ELF-1 (cell line): ENCODE measurements at regions not wholly inside any gene's neighbourhood (a gene's known extent, or its start where the extent isn't known, plus 50 kb on each side); places are given as distances from the start of the nearest gene placed in this dataset.
A peak's percentile ranks its signal among the peaks of the same experiment; 100 is the strongest.
"Not testable (repeated sequence)": the region's sequence is repeated elsewhere in the genome, so short reads cannot be mapped to it uniquely, and the experiment has no call there.

ENCODE experiments used
- DNase-seq: peaks from one replicate; pipeline ENCODE4 v3.0.0-alpha.2; 2016; ENCODE audit warnings: low read depth, low spot score

DNA sequence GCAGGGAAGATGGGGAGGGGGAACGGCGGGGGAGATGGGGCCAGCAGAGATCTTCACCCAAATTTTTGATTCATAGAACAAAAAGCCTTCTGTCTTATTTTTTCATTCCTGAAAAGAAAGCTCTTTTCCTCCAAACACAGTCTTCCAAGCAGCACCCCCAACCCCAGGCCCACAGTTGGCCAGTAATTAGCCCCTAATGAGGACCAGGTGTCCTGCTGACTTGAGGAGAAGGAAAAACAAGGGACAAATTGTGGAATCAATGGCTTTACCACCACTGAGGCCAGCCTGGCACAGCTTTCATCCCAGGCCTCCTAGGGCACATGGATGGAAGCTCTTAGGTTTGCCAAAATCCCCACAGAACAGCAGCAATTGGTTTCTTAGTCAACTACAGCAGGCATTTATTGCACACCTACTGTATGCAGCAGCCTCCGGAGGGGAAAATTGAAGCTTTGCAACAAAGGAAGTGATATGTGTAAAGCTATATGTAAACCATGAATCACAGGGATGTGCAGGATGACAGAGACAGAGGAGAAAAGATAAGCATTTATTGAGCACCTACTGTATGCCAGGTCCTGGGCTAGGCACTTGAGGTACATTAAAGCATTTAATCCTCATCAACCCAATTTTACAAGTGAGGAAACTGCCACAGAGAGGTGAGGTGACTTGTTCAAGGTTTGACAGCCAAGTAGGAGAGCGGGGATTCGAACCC, 199.5 kb downstream of the TBC1D2B start:
- DNase-seq = no peak

DNA sequence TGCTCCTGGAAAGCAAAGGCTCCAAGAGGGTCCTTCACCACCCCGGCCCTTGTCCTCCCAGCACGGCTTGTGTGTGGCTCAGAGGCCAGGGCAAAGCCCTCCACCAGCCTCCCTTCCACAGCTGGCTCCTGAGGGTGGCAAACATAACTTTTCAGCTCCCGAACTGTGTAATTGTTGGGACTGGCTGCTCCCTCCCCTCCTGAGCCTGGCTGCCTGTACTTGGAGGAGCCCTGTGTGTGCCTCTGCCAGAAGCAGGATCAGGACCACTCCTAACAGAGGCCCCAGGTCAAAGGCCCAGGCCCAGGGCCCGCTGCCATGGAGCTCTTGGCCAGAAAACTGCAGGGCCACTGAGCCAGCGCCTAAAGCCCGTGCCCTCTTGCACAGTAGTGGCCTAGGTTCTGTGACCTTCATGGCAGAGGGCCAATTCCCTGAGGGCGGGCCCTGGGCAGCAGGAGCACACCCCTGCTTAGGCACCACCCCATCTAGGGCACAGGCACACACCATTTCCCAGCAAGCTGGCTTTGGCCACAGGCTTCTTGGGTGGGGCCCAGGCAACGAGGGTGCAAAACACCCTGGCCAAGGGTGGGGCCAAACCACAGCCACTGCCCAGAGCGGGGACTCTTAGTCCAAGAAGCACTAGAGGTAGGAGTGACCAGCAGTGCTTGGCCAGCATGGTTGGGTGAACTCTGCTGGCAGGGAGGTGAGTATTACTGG, 201.2 kb downstream of the TBC1D2B start:
- DNase-seq = not testable (repeated sequence)

DNA sequence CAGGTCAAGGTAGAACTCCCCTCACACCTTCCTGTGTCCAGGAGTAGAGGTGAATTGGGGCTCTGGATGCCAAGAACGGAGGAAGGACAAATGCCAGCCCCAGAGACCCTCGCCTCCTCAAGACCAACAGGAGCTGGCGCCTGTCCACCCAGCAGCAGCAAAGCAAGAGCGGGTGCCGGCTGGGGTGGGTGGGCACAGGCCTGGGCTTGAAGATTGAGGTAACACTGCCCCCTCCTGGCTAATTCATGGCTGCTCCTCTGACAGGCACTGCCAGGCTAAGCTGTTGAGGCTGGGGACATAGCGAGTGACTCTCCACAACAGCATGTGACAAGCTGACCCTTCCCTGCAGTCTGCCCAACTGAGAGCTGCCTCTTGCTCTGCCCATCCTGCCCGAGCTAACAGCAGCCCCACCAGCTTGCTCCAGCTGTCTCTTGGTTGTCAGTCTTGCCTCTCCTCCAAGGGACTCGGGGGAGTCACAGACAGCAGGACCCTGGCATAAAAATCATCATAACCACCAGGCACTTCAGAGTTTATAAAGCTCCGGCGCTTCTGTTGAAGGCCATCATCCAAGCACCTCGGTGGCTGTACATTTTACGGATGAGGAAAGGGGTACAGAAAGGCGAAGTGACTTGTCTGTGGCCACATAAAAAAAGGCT, 202.3 kb downstream of the TBC1D2B start:
- DNase-seq = peak; percentile 85

DNA sequence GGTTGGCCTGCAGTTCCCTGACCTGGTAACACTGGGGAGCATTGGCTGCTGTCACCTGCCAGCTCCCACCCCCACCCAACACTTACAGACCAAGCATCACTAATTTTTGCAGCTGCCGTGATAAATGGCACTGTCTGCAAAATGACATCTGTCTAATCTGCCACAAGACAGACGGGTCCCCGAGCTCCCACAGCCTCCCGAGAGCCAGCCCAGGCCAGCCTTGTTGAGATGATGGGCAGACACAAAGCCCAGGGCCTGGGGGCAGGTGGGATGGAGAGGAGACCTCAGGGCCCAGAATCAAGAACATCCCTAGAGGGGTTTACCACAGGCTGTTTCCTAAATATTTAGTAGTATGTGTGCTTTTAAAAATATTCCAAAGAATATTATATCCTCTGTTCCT, 203.4 kb downstream of the TBC1D2B start:
- no peak for DNase-seq

DNA sequence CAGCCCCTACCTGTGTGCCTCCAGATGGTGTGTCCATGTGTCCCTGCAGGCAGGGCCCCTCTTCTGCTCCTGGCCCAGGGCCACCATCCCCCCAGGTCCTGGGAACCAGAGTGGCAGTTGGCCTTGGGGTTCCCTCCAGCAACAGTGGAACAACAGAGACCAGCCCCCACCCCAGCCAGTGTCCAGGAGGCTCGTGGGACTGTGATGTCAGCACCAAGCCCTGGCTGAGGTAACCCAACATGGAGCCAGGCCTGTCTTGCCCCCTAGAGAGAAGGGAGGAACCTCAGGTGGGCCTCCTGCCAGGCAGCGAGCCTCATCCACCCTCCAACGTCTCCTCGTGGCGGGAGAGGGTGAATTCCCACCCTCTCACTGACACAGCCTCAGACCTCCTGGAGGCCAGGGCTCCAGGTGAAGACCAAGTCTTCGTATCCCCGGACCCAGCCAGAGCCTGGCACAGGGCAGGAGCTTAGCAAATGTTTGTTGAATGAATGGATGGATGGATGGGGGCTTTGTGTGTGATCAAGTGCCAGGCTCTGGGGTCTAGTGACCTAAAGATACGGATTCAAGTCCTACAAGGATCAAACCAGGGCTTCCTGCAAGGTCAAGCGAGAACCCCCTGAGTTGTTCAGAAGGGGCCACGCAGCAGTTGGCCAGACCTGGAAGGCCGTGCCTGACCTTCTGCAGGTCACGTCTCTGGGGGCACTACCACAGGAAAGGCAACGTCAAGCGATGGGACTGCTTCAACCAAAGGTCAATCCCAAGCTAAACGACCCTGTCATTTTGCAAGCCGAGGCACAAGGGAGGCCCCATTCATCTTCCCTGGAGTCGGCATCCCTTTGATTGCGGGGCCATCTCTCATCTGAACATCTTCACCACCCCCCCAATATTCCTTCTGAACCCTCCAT, 204.7 kb downstream of the TBC1D2B start:
- DNase-seq = not testable (repeated sequence)

DNA sequence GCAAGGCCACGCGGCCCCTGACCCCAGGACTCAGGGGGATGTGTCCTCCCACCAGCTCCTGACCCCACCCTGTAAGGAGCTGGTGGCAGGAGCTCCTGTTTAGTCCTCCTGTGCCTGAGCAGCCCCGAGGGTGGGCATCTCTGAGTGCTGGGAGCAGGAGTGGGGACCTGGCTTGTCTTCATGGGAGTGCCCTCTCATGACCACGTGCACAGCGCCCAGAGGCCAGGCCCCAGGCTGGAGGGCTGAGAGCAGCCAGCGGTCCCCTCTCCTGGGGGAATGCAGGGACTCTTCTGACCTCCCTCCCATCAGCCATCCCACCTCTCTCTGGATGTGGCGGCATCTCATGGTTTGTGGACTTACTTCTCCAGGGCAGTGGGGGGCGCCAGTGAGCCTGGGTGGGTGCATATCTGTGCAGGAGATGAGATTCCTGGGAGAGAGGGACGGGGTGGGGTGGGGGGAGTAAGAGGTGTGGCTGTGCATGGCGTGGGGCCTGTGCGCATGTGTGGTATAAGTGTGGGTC, 205.6 kb downstream of the TBC1D2B start:
- DNase-seq = no peak

DNA sequence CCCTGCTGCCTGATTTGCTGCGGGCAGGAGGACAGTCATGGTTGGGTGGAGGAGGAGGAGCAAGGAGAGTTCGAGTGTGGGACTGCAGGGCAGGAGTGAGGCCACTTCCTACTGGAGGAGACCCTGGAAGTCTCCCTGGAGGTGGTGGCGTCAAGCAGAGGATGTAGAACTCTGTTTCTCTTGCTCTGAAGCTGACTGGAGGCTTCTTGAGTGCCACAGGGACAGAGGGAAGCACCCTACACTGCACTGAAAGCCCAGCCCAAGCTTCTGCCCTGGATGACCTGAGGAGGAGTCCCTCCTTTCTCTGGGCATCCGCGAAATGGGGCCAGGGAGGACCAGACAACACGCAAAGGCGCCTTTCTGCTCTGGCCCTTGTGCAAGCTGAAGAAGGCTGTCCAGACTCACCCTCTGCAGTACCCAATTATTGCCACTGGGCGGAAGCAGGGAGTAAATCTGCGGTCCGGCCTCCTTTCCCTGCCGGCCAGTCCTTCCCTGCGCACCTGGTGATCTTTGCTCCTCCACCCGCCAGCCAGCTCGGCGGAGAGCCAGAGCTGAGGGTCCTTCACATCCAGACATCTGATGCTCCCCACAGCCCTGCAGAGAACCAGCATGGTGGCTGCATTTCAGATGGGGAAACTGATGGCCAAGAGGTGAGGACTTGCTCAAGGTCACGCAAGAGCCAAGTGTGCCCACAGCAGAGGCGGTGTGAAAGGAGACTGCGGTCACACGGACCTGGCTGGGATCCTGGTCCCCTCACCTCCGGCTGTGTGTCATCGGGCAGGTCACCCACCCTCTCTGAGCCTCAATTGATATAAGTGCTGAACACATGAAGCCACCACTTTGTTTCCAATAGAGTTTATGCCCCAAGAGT, 207.1 kb downstream of the TBC1D2B start:
- peak; percentile 92 for DNase-seq

DNA sequence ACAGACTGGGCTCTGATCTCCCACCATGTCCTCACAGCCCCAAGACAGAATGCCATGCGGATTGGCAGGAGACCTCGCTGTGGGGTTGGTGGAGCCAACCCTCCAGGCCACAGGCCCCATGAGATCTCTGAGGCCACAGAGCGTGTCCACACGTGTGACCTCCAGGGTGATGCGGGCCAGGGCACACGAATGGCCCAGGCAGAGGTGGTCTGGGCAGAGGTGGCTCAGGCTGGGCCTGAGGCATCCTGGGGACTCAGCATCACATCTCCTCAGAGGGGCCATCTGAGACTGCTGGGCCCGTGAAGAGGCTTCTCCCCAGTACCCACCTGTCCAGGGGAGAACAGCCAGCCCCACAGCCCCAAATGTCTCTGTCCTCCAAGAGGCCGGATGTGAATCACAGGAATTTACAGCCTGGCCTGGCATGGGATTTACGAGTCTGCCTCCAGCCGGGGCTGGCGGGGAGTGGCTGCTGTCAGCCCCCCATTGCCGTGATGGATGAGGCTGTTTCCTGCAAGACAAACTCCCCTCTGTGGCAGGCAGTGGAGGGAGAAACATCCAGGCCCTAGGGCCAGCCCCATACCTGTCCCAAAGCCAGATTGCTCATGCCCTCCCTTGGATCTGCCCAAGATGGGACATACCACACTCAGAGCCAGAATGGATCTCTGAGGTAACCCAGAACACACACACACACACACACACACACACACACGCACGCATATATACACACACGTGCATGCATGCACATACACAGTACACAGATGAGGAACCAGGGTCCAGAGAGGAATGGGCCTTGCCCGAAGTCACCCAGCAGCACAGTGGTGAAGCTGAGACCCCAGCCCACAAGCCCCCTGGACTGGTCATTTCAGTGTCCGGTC, 208.3 kb downstream of the TBC1D2B start:
- DNase-seq = peak; percentile 92

DNA sequence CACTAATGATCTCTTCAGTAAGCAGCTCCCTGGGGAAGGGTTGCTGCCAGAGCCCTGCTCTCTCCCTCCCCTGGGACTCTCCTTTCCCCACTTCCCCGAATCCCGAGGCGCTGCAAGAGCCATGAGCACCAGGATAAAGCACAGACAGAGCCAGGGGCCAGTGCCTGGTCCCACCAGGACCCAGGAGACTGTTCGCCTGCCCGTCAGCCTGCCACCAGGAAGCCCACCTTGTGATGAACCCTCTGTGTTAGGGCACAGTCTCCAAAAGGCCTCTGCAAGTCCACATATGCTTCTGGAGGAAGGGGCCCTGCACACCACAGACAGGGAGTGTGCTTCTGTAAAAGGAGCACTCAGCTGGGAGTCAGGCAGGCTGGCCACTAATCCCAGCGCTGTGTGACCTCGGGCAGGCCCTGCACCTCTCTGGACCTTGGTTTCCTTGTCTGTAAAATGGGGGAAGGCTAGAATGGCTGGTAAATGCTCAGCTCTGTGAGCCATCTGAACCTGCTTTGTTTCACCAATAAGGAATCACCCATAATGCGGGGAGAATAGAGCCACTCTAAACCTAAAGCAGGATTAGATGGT, 209.4 kb downstream of the TBC1D2B start:
- not testable (repeated sequence) for DNase-seq

DNA sequence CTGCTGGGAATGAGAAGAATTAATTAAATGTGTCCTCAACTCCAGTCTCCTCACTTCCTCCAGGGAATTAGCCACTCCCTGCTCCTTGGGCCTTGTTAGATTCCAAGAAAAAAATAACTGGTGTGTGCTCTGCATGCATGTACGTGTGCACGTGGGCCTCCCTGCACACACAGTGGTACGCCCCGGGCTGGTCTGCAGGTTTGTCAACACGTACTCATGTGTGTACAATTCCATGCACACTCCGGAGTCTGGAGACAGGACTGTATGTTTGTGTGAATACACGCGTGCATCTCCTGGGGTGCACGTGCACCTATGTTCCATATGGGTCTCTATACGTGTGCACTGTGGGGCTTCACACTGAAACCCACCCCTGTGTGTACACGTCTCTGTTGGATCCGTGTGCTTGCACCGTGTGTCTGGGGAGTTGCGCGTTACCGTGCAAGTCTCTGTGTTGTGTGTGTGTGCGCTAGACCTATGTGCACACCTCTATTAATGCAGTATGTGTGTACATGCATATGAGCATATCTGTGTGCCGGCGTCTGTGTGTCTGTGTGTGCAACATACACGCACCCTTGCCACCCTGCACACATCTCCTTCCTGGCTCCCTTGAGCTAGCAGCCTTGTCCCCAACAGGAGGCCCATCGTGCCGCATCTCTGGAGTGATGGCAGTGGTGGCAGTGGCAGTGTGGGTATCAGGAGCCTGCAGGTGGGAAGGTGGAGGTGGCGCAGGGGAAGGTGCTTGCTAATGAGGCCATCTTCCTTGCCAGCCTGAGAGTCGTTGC, 210.1 kb downstream of the TBC1D2B start:
- DNase-seq = no peak

DNA sequence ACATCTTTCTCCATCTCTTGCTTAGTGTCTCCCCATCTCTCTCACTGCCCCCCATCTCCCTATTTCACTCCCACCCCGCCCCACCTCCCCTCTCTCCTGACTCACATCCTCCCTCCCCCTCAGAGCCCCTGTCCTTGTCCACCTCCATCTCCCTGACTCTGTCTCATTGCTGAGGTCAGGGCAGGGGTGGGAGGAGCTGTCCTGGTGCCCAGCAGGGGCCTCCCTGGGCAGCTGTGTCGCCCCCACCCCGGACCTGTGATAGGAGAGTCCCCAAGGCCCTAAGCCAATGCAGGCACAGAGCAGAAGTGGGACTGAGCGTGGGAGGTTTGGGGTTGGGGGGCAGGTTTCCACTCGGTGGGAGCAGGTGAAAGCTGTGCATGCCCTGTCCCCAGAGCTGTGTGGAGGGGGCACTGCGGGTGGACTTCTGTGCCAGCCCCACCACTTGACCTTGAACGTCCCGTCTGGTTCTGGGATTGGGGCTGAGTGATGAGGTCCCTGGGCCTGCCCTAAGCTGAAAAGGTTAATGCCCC, 210.8 kb downstream of the TBC1D2B start:
- no peak for DNase-seq

DNA sequence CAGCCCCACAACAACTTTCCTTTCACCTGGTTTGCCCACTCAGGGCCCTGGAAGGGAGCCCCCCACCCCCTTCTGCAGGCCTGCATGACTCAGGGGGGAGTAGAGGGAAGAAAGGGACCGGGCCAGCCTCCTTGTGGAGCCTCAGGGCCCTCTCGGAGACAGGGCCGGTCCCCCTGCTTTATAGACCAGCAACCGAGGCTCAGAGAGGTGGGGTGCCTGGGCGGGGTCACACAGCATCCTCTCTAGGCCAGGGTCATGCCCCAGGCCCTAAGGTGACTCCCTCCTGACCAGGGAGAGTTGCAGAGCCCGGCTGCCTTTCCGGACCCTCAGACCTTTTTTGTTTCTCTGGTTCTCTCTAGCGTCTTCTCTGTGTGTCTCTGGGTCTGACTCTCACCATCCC, 211.3 kb downstream of the TBC1D2B start:
- no peak for DNase-seq

DNA sequence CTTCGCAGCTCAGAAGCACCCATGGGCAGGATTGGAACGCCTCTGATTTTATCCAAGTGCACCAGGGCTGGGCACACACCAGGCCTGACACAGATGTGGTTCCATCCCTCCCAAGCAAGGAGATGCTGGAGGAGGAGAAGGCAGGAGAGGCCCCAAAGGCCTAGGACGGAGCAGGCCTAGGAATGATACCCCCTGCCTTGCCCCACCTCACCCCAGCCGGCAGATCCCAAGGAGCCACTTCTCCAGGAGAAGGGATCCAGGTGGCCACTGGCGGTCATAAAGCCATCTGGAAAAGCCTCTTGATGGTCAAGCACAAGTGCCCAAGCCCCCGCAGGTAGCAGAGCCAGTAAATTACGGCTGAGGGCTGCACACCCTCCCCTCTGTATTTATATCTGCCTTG, 211.8 kb downstream of the TBC1D2B start:
- DNase-seq = no peak

DNA sequence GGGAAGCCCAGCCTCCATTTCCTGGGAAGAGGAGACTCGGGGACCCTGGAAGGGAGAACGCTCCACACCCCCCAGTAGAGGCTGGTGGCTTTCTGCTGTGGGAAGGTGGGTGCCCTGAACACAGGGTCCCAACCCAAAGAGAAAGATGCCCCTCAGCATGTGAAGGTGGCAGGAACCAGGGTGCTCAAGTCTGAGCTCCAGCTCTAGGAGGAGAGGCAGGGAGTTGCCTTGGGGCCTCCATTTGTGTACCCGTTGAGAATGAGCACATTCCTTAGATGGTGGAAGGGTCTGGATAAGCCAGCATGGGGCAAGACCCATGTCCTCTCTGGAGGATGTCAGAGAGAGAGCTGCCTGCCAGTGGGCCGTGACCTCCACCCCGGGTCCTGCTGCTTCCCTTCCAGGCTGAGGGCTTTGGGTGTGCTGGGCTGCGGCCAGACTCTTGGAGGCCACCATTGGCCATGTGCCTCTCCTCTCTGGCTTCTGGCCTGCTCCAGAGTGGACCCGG, 212.4 kb downstream of the TBC1D2B start:
- no peak for DNase-seq

DNA sequence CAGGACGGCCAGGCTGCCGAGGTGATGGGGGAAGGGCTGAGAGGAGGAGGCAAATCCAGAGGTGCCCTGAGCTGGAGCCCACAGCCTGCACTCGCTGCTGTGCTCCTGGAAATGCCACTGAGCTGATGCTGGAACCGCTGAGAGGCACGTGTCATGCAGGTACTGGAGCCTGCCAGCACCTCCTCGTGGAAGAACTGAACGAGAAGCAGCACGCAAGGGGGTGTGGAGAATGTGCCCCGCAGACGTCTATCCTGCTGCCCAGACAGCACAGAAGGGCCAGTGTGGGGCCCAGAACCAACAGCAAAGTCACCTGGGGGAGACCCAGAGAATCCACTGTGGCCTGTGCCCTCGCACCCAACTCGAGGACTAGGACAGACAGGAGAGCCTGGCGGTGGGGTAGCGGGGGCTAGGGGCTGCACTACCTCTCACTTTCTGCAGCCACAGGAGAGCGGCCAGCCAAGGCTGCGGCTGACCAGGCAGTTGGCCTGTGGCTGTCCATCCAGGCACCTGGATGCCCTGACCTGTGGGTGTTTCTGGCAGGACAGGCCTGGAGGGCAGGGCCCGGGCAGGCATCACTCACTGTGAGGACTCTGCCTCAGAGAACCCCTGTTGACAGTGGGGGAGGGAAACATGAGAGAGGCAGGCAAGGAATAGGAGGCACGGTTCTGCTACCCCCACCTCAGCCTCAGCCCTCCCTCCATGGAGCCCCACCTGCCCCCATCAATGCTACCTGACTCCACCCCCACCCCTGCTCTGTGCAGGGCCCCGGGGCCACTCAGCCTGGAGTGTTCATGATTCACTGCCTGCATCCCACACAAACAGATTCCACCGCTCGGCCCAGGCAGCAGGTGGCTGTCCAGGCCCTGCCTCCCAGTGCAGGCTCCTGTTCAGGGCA, 213.1 kb downstream of the TBC1D2B start:
- DNase-seq = peak; percentile 44

DNA sequence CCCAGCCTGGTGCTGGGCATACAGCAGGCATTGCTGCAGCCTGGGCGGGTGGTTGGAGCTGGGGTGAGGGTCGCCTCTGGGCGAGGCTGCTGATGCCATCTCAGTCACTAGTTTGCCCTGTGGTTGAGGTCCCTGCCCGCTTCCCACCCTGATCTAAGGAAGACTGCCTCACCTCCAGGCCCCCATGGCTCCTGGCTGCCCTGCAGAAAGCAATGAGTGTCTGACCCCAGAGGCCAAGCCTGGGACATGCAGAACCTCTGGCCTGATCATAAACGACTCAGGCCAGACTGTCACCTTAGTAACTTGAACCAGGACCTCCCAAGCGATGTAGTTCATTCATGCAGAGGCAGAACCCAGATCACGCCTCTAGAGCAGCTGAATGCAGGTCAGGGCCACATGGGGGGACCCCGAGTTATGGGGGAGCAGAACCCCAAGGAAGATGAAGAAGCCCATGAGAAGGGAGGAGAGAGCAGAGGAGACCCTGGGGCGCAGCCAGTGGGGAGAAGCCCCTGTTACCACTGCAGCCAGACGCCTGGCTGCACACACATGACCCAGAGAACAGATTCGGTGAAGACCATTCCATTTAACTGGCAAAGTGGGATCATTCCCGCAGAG, 213.9 kb downstream of the TBC1D2B start:
- no peak for DNase-seq
